ENCODE measurements at regions not wholly inside any gene's neighbourhood (a gene's known extent, or its start where the extent isn't known, plus 50 kb on each side); places are given as distances from the start of the nearest gene placed in this dataset.
A peak's percentile ranks its signal among the peaks of the same experiment; 100 is the strongest.

- no peak for DNase-seq (ENCODE audit: low spot score)
These were observed 309.8 kb downstream of the AHR start for GRCh38 chr7:17608114-17608833.

- no peak for DNase-seq (ENCODE audit: low spot score)
These were observed 313.2 kb downstream of the AHR start for GRCh38 chr7:17611611-17612010.

GRCh38 chr7:17613338-17614041 is 315.0 kb downstream of the AHR start:
- no peak for DNase-seq (ENCODE audit: low spot score)

GRCh38 chr7:17617380-17617779 is 318.9 kb downstream of the AHR start:
- no peak for DNase-seq (ENCODE audit: low spot score)

- no peak for DNase-seq (ENCODE audit: low spot score)
These were observed 319.6 kb downstream of the AHR start for GRCh38 chr7:17617857-17618651.

- DNase-seq (ENCODE audit: low spot score), result no peak
These were observed 320.2 kb downstream of the AHR start for GRCh38 chr7:17618652-17618974.

GRCh38 chr7:17619196-17619818 is 320.9 kb downstream of the AHR start:
- DNase-seq (ENCODE audit: low spot score), result no peak

- DNase-seq (ENCODE audit: low spot score), result no peak
These were observed 319.7 kb downstream of the SNX13 start for GRCh38 chr7:17620566-17620965.

GRCh38 chr7:17622451-17622850 is 317.8 kb downstream of the SNX13 start:
- no peak for DNase-seq (ENCODE audit: low spot score)

- DNase-seq (ENCODE audit: low spot score), result no peak
These were observed 316.6 kb downstream of the SNX13 start for GRCh38 chr7:17623546-17624185.

- DNase-seq (ENCODE audit: low spot score), result no peak
These were observed 315.9 kb downstream of the SNX13 start for GRCh38 chr7:17624379-17624778.

GRCh38 chr7:17625043-17625442 is 315.3 kb downstream of the SNX13 start:
- peak; percentile 5 for DNase-seq (ENCODE audit: low spot score)

GRCh38 chr7:17626235-17626634 is 314.1 kb downstream of the SNX13 start:
- DNase-seq (ENCODE audit: low spot score), result no peak

- no peak for DNase-seq (ENCODE audit: low spot score)
These were observed 309.2 kb downstream of the SNX13 start for GRCh38 chr7:17631061-17631460.

- no peak for DNase-seq (ENCODE audit: low spot score)
These were observed 307.9 kb downstream of the SNX13 start for GRCh38 chr7:17632384-17632783.

- peak; percentile 4 for DNase-seq (ENCODE audit: low spot score)
These were observed 307.2 kb downstream of the SNX13 start for GRCh38 chr7:17633067-17633466.

- no peak for DNase-seq (ENCODE audit: low spot score)
These were observed 301.6 kb downstream of the SNX13 start for GRCh38 chr7:17638727-17639126.

- DNase-seq (ENCODE audit: low spot score), result peak; percentile 16
These were observed 299.4 kb downstream of the SNX13 start for GRCh38 chr7:17640730-17641377.

- no peak for DNase-seq (ENCODE audit: low spot score)
These were observed 294.8 kb downstream of the SNX13 start for GRCh38 chr7:17645500-17645899.

GRCh38 chr7:17646253-17646956 is 293.9 kb downstream of the SNX13 start:
- DNase-seq (ENCODE audit: low spot score), result peak; percentile 11

- DNase-seq (ENCODE audit: low spot score), result no peak
These were observed 289.0 kb downstream of the SNX13 start for GRCh38 chr7:17651341-17651740.
